Testis (tissue), 2 donors: ENCODE measurements at regions not wholly inside any gene's neighbourhood (a gene's known extent, or its start where the extent isn't known, plus 50 kb on each side); places are given as distances from the start of the nearest gene placed in this dataset.

Experiments
- POLR2A ChIP-seq: fragments of 450-650 bp; IDR thresholded peaks from one replicate; pipeline ENCODE4 v1.6.1; 2017; ENCODE audit warnings: antibody characterized with exemption, mild to moderate bottlenecking, moderate library complexity
- TF ChIP-seq, protein P1 (sequence below), 3 experiments: fragments of 450-650 bp in 2 of 3; fragments of 200-600 bp in 1 of 3; sonication (generic) in 1 of 3; IDR thresholded peaks; one replicate each; pipeline ENCODE4 v1.5.1; 2016 to 2019; ENCODE audit warnings: antibody characterized with exemption in 3 of 3, mild to moderate bottlenecking in 2 of 3, moderate library complexity in 1 of 3

DNA sequence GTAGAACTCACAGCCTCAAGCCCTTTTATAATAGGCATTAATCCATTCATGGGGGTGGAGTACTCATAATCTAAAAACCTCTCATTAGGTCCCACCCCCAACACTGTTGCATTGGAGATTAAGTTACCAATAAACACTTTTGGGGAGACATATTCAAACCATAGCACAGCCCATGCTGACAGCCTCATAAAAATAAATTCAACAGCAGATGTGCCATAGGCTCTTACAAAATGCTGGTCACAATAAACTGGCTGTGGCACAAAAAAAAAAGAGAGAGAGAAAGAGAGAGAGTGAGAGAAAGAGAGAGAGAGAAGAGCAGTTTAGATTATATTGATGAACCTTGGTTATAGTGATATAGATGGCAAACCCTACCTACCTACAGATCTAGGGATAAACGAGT lies 1000.9 kb downstream of the TUSC7 start:
- TF ChIP-seq, protein P1, sequence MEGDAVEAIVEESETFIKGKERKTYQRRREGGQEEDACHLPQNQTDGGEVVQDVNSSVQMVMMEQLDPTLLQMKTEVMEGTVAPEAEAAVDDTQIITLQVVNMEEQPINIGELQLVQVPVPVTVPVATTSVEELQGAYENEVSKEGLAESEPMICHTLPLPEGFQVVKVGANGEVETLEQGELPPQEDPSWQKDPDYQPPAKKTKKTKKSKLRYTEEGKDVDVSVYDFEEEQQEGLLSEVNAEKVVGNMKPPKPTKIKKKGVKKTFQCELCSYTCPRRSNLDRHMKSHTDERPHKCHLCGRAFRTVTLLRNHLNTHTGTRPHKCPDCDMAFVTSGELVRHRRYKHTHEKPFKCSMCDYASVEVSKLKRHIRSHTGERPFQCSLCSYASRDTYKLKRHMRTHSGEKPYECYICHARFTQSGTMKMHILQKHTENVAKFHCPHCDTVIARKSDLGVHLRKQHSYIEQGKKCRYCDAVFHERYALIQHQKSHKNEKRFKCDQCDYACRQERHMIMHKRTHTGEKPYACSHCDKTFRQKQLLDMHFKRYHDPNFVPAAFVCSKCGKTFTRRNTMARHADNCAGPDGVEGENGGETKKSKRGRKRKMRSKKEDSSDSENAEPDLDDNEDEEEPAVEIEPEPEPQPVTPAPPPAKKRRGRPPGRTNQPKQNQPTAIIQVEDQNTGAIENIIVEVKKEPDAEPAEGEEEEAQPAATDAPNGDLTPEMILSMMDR (IDR thresholded peaks at IDR 0.05), result no peak
- no peak for TF ChIP-seq POLR2A
